ENCODE measurements at regions not wholly inside any gene's neighbourhood (a gene's known extent, or its start where the extent isn't known, plus 50 kb on each side); places are given as distances from the start of the nearest gene placed in this dataset.
"Not testable (repeated sequence)": the region's sequence is repeated elsewhere in the genome, so short reads cannot be mapped to it uniquely, and the experiment has no call there.

- no peak for DNase-seq
Measured at GRCh38 chr6:19979059-19979458, 141.9 kb downstream of the ID4 start.

- no peak for DNase-seq
Measured at GRCh38 chr6:19979986-19980385, 142.8 kb downstream of the ID4 start.

- no peak for DNase-seq
Measured at GRCh38 chr6:19983374-19983773, 146.2 kb downstream of the ID4 start.

GRCh38 chr6:19986691-19987438 is 149.7 kb downstream of the ID4 start:
- no peak for DNase-seq

- DNase-seq = no peak
Measured at GRCh38 chr6:19988555-19988954, 151.4 kb downstream of the ID4 start.

- DNase-seq = no peak
Measured at GRCh38 chr6:19991176-19991575, 154.0 kb downstream of the ID4 start.

- DNase-seq = no peak
Measured at GRCh38 chr6:19994909-19995308, 157.7 kb downstream of the ID4 start.

GRCh38 chr6:19995575-19996257 is 158.5 kb downstream of the ID4 start:
- DNase-seq = no peak

- DNase-seq = no peak
Measured at GRCh38 chr6:19997104-19997503, 159.9 kb downstream of the ID4 start.

- DNase-seq = no peak
Measured at GRCh38 chr6:19998541-19998940, 161.4 kb downstream of the ID4 start.

GRCh38 chr6:19999319-20000191 is 162.4 kb downstream of the ID4 start:
- peak; percentile 7 for DNase-seq

GRCh38 chr6:20001286-20001685 is 164.1 kb downstream of the ID4 start:
- DNase-seq = no peak

- DNase-seq = no peak
Measured at GRCh38 chr6:20006037-20006436, 168.9 kb downstream of the ID4 start.

GRCh38 chr6:20008131-20008530 is 171.0 kb downstream of the ID4 start:
- no peak for DNase-seq

GRCh38 chr6:20013066-20013861 is 176.1 kb downstream of the ID4 start:
- DNase-seq = no peak

- no peak for DNase-seq
Measured at GRCh38 chr6:20014508-20014907, 177.3 kb downstream of the ID4 start.

GRCh38 chr6:20020526-20020925 is 183.4 kb downstream of the ID4 start:
- no peak for DNase-seq

- peak; percentile 9 for DNase-seq
Measured at GRCh38 chr6:20021795-20022194, 184.6 kb downstream of the ID4 start.

- not testable (repeated sequence) for DNase-seq
Measured at GRCh38 chr6:20023549-20024315, 186.6 kb downstream of the ID4 start.

- DNase-seq = no peak
Measured at GRCh38 chr6:20024316-20024673, 187.1 kb downstream of the ID4 start.

- DNase-seq = no peak
Measured at GRCh38 chr6:20024978-20025377, 187.3 kb downstream of the MBOAT1 start.

- DNase-seq = no peak
Measured at GRCh38 chr6:20025681-20026080, 186.6 kb downstream of the MBOAT1 start.
